Skin of body (tissue), 1 donor: ENCODE measurements at regions not wholly inside any gene's neighbourhood (a gene's known extent, or its start where the extent isn't known, plus 50 kb on each side); places are given as distances from the start of the nearest gene placed in this dataset.
"Not testable (repeated sequence)": the region's sequence is repeated elsewhere in the genome, so short reads cannot be mapped to it uniquely, and the experiment has no call there.

Experiments used
- DNase-seq: peaks from one replicate; lab custom pipeline; 2025; lab: John Stamatoyannopoulos, UW

GRCh38 chr7:153006911-153007310, 247.4 kb downstream of the ACTR3B start:
- DNase-seq, result no peak

- no peak for DNase-seq
Observed at GRCh38 chr7:153010416-153010815, 250.9 kb downstream of the ACTR3B start.

- DNase-seq, result no peak
Observed at GRCh38 chr7:153012203-153012602, 252.7 kb downstream of the ACTR3B start.

GRCh38 chr7:153017223-153017622, 257.7 kb downstream of the ACTR3B start:
- no peak for DNase-seq

- DNase-seq, result no peak
Observed at GRCh38 chr7:153021542-153021941, 262.0 kb downstream of the ACTR3B start.

GRCh38 chr7:153022475-153023193, 263.1 kb downstream of the ACTR3B start:
- DNase-seq, result no peak

GRCh38 chr7:153023194-153023592, 263.6 kb downstream of the ACTR3B start:
- DNase-seq, result no peak

- DNase-seq, result no peak
Observed at GRCh38 chr7:153027210-153027609, 267.7 kb downstream of the ACTR3B start.

- no peak for DNase-seq
Observed at GRCh38 chr7:153027904-153028303, 268.4 kb downstream of the ACTR3B start.

- no peak for DNase-seq
Observed at GRCh38 chr7:153030976-153031375, 271.4 kb downstream of the ACTR3B start.

- no peak for DNase-seq
Observed at GRCh38 chr7:153034791-153035190, 275.2 kb downstream of the ACTR3B start.

- no peak for DNase-seq
Observed at GRCh38 chr7:153036396-153037063, 277.0 kb downstream of the ACTR3B start.

- DNase-seq, result no peak
Observed at GRCh38 chr7:153043440-153043839, 283.9 kb downstream of the ACTR3B start.

GRCh38 chr7:153044981-153045380, 285.4 kb downstream of the ACTR3B start:
- DNase-seq, result no peak

GRCh38 chr7:153047079-153047959, 287.8 kb downstream of the ACTR3B start:
- DNase-seq, result no peak

GRCh38 chr7:153052206-153052605, 292.7 kb downstream of the ACTR3B start:
- no peak for DNase-seq

- DNase-seq, result no peak
Observed at GRCh38 chr7:153061910-153062528, 302.5 kb downstream of the ACTR3B start.

- no peak for DNase-seq
Observed at GRCh38 chr7:153065051-153065450, 305.5 kb downstream of the ACTR3B start.

GRCh38 chr7:153066711-153067110, 307.2 kb downstream of the ACTR3B start:
- DNase-seq, result no peak

- DNase-seq, result no peak
Observed at GRCh38 chr7:153070141-153070540, 310.6 kb downstream of the ACTR3B start.

- no peak for DNase-seq
Observed at GRCh38 chr7:153072806-153073205, 313.3 kb downstream of the ACTR3B start.

- not testable (repeated sequence) for DNase-seq
Observed at GRCh38 chr7:153076289-153076688, 316.7 kb downstream of the ACTR3B start.
